Esophagus squamous epithelium (tissue), 4 donors: ENCODE measurements at regions not wholly inside any gene's neighbourhood (a gene's known extent, or its start where the extent isn't known, plus 50 kb on each side); places are given as distances from the start of the nearest gene placed in this dataset.

Source experiments
- POLR2A ChIP-seq, 4 donors: fragments of 450-650 bp; IDR thresholded peaks; one replicate each; pipeline ENCODE4 v1.6.1; 2017; ENCODE audit warnings: antibody characterized with exemption in 4 of 4, mild to moderate bottlenecking in 4 of 4, moderate library complexity in 3 of 4
- TF ChIP-seq, protein P1 (sequence below), 6 experiments: fragments of 450-650 bp in 4 of 6; fragments of 200-600 bp in 2 of 6; sonication (generic) in 2 of 6; IDR thresholded peaks; one replicate each; pipeline ENCODE4 v1.5.1; 2016 to 2019; ENCODE audit warnings: antibody characterized with exemption in 6 of 6, mild to moderate bottlenecking in 4 of 6, moderate library complexity in 4 of 6

DNA sequence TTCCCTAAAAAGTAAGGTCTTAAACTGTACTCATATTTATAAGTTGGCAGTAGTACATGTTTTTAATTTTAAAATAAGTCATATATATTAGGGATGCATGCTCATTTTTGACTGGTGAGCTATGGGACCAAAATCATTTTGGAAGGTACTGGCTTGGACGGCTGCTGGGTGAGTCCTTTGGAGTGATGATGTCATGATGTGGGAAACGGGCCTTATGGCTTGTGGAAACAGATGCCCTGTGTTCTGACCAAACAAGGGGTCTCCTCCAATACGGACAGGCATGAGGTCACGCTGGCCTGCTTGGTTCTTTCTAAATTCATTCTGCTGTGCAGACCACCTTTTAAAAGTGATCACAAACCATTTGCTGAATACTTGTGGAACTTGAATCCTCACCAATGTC, 109.2 kb upstream of the MGAT5 start:
- TF ChIP-seq POLR2A (IDR thresholded peaks at IDR 0.05): no peak
- TF ChIP-seq, protein P1, sequence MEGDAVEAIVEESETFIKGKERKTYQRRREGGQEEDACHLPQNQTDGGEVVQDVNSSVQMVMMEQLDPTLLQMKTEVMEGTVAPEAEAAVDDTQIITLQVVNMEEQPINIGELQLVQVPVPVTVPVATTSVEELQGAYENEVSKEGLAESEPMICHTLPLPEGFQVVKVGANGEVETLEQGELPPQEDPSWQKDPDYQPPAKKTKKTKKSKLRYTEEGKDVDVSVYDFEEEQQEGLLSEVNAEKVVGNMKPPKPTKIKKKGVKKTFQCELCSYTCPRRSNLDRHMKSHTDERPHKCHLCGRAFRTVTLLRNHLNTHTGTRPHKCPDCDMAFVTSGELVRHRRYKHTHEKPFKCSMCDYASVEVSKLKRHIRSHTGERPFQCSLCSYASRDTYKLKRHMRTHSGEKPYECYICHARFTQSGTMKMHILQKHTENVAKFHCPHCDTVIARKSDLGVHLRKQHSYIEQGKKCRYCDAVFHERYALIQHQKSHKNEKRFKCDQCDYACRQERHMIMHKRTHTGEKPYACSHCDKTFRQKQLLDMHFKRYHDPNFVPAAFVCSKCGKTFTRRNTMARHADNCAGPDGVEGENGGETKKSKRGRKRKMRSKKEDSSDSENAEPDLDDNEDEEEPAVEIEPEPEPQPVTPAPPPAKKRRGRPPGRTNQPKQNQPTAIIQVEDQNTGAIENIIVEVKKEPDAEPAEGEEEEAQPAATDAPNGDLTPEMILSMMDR (IDR thresholded peaks at IDR 0.05): no peak
